ENCODE measurements at regions not wholly inside any gene's neighbourhood (a gene's known extent, or its start where the extent isn't known, plus 50 kb on each side); places are given as distances from the start of the nearest gene placed in this dataset.

GRCh38 chr2:22626621-22627020 is 758.4 kb upstream of the KLHL29 start:
- Histone ChIP-seq H3K36me3 (ENCODE audit: control insufficient read depth, insufficient read depth, low read length) (no peaks in the 10 kb centered on the region), H3K4me3 (replicated peaks in 1 of 4; ENCODE audit: control extremely low read depth in 1 of 4, insufficient read depth in 1 of 4, low read depth in 3 of 4, low read length in 4 of 4) (no peak overlapping the region), H3K4me1 (ENCODE audit: control insufficient read depth, extremely low read depth, insufficient read depth, low read length) (no peaks in the 10 kb centered on the region), H3K4me2 (ENCODE audit: extremely low read depth, insufficient read depth, low read length) (no peak overlapping the region), H3K27me3 (ENCODE audit: control insufficient read depth, insufficient read depth, low read length) (no peaks in the 10 kb centered on the region), H2AFZ (ENCODE audit: low read length) (no peak overlapping the region), H3K9ac (ENCODE audit: insufficient read depth, low read length) (no peak overlapping the region), H3K79me2 (ENCODE audit: control insufficient read depth, insufficient read depth, low read length) (no peaks in the 10 kb centered on the region), H3K9me3 (ENCODE audit: control insufficient read depth, insufficient read depth, low read depth, low read length) (no peaks in the 10 kb centered on the region), H4K20me1 (ENCODE audit: control insufficient read depth, extremely low read depth, insufficient read depth, low read length) (no peaks in the 10 kb centered on the region), H3K27ac (ENCODE audit: insufficient read depth, low read length) (no peak overlapping the region)
- TF ChIP-seq EZH2 (IDR thresholded peaks at IDR 0.05; ENCODE audit: low read length, missing control alignments), result no peak
- TF ChIP-seq, protein P1, sequence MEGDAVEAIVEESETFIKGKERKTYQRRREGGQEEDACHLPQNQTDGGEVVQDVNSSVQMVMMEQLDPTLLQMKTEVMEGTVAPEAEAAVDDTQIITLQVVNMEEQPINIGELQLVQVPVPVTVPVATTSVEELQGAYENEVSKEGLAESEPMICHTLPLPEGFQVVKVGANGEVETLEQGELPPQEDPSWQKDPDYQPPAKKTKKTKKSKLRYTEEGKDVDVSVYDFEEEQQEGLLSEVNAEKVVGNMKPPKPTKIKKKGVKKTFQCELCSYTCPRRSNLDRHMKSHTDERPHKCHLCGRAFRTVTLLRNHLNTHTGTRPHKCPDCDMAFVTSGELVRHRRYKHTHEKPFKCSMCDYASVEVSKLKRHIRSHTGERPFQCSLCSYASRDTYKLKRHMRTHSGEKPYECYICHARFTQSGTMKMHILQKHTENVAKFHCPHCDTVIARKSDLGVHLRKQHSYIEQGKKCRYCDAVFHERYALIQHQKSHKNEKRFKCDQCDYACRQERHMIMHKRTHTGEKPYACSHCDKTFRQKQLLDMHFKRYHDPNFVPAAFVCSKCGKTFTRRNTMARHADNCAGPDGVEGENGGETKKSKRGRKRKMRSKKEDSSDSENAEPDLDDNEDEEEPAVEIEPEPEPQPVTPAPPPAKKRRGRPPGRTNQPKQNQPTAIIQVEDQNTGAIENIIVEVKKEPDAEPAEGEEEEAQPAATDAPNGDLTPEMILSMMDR (conservative IDR thresholded peaks at IDR 0.05 in 1 of 2, IDR thresholded peaks at IDR 0.05 in 1 of 2; ENCODE audit: low read depth in 1 of 2, low read length in 2 of 2), result no peak
- DNase-seq (ENCODE audit: low read depth in 2 of 2), result no peak

DNA sequence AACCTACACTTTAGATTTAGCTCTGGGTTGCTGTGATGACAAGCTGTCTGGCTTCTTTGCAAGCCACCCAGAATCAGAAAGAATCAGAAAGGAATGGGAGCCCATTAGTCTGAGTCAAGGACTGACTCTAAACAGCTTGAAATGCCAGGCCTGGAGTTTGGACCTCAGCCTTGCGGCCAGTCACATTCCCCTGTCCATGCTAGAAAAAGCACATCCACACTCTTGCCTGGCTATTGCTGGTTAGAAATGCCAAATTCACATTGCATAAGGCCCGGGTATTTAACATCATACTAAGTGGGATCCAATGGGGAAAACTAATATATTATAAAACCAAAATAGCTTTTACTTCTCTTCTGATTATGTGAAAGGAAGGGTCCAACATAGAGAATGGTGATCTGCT is 756.8 kb upstream of the KLHL29 start:
- no peaks in the 10 kb centered on the region for H3K36me3 ChIP-seq (ENCODE audit: control insufficient read depth, insufficient read depth, low read length)
- no peaks in the 10 kb centered on the region for H3K4me1 ChIP-seq (ENCODE audit: control insufficient read depth, extremely low read depth, insufficient read depth, low read length)
- no peak overlapping the region for H3K4me3 ChIP-seq (replicated peaks in 1 of 4; ENCODE audit: control extremely low read depth in 1 of 4, insufficient read depth in 1 of 4, low read depth in 3 of 4, low read length in 4 of 4)

DNA sequence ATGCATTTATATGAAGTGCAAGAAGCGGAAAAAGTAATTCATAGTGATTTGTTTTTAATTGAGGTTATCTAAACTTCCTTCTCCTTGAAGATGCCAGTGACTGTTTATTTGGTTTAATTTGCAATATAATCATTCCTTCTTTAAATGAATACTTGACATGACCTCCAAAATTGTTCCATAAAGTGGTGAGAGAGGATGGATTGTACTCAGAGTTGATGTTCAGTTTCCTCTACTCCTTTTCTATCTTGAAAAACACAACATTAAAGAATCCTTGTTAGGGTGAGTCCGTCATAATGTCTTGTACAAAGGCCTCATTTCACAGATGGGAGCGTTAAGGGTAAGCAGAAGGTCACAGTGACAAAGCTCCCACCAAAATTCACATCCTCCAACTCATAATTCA is 756.1 kb upstream of the KLHL29 start:
- no peak overlapping the region for H3K4me3 ChIP-seq (replicated peaks in 1 of 4; ENCODE audit: control extremely low read depth in 1 of 4, insufficient read depth in 1 of 4, low read depth in 3 of 4, low read length in 4 of 4)
- no peaks in the 10 kb centered on the region for H3K36me3 ChIP-seq (ENCODE audit: control insufficient read depth, insufficient read depth, low read length)
- no peaks in the 10 kb centered on the region for H3K27me3 ChIP-seq (ENCODE audit: control insufficient read depth, insufficient read depth, low read length)
- no peak overlapping the region for H3K9ac ChIP-seq (ENCODE audit: insufficient read depth, low read length)
- no peaks in the 10 kb centered on the region for H3K79me2 ChIP-seq (ENCODE audit: control insufficient read depth, insufficient read depth, low read length)
- H3K27ac ChIP-seq (ENCODE audit: insufficient read depth, low read length), result no peak overlapping the region
- H3K4me2 ChIP-seq (ENCODE audit: extremely low read depth, insufficient read depth, low read length), result no peak overlapping the region
- DNase-seq (ENCODE audit: low read depth in 2 of 2), result no peak
- H3K9me3 ChIP-seq (ENCODE audit: control insufficient read depth, insufficient read depth, low read depth, low read length), result no peaks in the 10 kb centered on the region
- no peak overlapping the region for H2AFZ ChIP-seq (ENCODE audit: low read length)
- H3K4me1 ChIP-seq (ENCODE audit: control insufficient read depth, extremely low read depth, insufficient read depth, low read length), result no peaks in the 10 kb centered on the region
- H4K20me1 ChIP-seq (ENCODE audit: control insufficient read depth, extremely low read depth, insufficient read depth, low read length), result no peaks in the 10 kb centered on the region
- TF ChIP-seq EZH2 (IDR thresholded peaks at IDR 0.05; ENCODE audit: low read length, missing control alignments), result no peak
- TF ChIP-seq, protein P1 (conservative IDR thresholded peaks at IDR 0.05 in 1 of 2, IDR thresholded peaks at IDR 0.05 in 1 of 2; ENCODE audit: low read depth in 1 of 2, low read length in 2 of 2), result no peak

More for the DNA sequence above, 756.8 kb upstream of the KLHL29 start:
- DNase-seq (ENCODE audit: low read depth in 2 of 2), result no peak
- Histone ChIP-seq H3K79me2 (ENCODE audit: control insufficient read depth, insufficient read depth, low read length) (no peaks in the 10 kb centered on the region), H3K9ac (ENCODE audit: insufficient read depth, low read length) (no peak overlapping the region), H4K20me1 (ENCODE audit: control insufficient read depth, extremely low read depth, insufficient read depth, low read length) (no peaks in the 10 kb centered on the region), H3K27ac (ENCODE audit: insufficient read depth, low read length) (no peak overlapping the region), H2AFZ (ENCODE audit: low read length) (no peak overlapping the region), H3K27me3 (ENCODE audit: control insufficient read depth, insufficient read depth, low read length) (no peaks in the 10 kb centered on the region), H3K9me3 (ENCODE audit: control insufficient read depth, insufficient read depth, low read depth, low read length) (no peaks in the 10 kb centered on the region), H3K4me2 (ENCODE audit: extremely low read depth, insufficient read depth, low read length) (no peak overlapping the region)
- no peak for TF ChIP-seq EZH2 (IDR thresholded peaks at IDR 0.05; ENCODE audit: low read length, missing control alignments)
- TF ChIP-seq, protein P1 (conservative IDR thresholded peaks at IDR 0.05 in 1 of 2, IDR thresholded peaks at IDR 0.05 in 1 of 2; ENCODE audit: low read depth in 1 of 2, low read length in 2 of 2), result no peak
